GM18519 (cell line): ENCODE measurements at regions not wholly inside any gene's neighbourhood (a gene's known extent, or its start where the extent isn't known, plus 50 kb on each side); places are given as distances from the start of the nearest gene placed in this dataset.

Source experiments
- ATAC-seq: cut with Tn5 transposase; IDR thresholded peaks from one replicate; pipeline ENCODE4 v1.9.1; 2021; ENCODE audit warnings: mild to moderate bottlenecking, moderate library complexity; ENCODE audit not compliant: unreplicated experiment, low FRiP score

GRCh38 chr1:79128722-79129121, 122.2 kb upstream of the ADGRL4 start:
- ATAC-seq = no peak

DNA sequence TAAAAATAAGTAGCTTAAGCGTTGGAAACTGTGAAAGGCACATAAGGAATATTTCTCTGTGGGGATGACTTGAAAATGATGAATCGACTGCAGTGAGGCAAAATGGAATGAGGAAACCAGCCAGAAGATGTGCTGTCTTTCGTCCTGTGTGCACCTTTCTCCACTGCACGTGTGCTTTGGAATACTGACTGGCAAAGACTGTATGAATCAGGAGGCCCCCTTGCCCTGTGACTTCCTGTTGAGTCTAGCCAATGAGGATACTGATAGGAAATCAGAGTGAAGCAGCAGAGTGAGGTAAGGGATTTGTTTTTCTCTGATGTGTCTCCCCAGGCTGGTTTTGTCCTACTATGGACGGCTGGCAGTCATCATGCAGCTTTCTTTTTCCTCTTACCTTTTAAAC, 118.2 kb upstream of the ADGRL4 start:
- ATAC-seq = no peak

GRCh38 chr1:79122521-79122920, 116.0 kb upstream of the ADGRL4 start:
- ATAC-seq = no peak

DNA sequence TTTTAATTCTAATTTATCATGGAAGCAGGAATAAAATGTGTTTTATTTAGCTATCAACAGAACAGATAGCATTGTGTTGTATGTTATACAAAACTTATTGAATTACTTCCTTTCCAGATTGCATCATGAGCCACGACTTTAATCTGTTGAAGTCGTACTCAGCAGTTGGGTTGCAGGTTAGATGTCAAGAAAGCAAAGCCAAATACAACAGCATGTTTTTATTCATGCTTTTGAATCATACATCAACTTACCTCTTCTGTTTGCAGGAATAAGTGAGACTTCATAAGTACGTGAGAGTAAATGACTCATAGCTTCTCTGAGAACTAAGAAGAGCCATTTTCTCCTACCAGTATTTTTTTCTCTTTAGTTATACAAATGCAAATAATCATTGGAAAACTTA, 110.8 kb upstream of the ADGRL4 start:
- no peak for ATAC-seq

DNA sequence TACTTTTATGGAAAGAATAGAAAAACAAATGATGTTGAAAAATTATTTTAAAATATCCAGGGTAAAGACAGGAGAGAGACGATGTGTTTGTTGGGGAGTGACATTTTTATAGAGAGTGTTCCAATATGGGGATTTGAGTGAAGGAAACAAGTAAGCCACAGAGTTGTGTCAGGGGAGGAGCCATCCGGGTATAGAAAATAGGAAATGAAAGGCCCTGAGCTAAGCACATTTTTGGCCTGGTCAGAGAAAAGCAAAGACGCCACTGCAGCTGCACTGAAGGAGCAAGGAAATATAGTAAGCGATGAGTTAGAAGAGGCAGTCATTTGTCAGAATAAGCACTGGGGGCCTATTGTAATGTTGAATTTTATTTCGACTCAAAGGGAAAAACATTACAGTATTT, 107.3 kb upstream of the ADGRL4 start:
- no peak for ATAC-seq

- ATAC-seq = no peak
Measured at GRCh38 chr1:79110749-79111148, 104.2 kb upstream of the ADGRL4 start.

DNA sequence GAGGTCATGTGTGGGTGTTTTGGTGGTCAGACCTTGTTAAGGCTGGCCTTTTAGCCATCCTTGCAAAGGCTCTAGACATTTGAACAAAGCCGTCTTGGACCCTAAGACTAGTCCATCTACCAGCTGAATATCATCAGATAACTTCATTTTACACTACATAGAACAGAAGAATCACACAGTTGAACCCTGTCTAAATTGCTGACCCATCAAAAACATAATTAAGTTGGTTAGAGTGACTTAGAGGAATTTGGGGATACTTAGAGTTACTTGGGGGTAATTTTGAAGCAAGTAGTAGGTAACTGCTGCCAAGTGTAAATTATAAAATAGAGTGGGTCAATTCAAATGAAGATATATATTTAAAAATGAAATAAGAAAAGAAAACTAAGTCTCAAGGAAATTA, 102.9 kb upstream of the ADGRL4 start:
- ATAC-seq = no peak

DNA sequence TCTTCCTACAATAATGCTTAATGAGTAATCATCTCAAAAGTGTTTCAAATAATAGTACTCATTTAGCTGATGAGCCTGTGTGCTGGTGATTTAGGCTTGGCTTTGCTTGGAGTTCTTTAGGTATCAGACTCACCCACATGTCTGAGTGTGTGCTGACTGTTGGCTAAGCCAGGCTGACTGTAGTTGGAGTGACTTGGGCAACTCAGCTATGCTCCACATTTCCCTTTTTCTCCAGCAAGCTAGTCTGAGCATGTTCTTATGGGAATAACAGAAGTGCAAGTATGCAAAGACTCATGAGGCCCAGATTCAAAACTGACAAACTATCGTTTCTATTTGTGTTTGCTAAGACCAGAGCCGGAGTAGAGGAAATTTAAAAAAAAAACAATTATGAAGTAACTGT, 99.0 kb upstream of the ADGRL4 start:
- no peak for ATAC-seq

GRCh38 chr1:79104617-79105016, 98.1 kb upstream of the ADGRL4 start:
- ATAC-seq = no peak

- no peak for ATAC-seq
Measured at GRCh38 chr1:79100385-79100784, 93.9 kb upstream of the ADGRL4 start.

DNA sequence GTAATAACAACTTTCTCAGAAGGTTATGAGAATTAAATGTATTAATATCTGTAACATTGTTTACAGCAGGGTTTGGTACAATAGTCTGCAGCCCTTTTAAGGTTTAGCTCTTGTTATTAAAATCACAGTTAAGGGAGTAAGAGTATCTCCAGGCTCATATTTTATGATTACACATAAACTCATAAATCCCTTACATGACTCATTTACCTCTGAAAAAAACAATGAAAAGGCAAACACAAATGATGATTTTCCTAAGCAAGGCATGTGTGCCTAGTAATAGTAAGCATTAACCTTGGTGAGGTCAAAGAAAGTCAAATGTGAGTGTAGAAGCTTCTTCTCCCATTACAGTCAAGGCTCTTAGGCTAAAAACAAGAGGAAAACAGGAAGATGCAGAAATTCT, 84.5 kb upstream of the ADGRL4 start:
- no peak for ATAC-seq

DNA sequence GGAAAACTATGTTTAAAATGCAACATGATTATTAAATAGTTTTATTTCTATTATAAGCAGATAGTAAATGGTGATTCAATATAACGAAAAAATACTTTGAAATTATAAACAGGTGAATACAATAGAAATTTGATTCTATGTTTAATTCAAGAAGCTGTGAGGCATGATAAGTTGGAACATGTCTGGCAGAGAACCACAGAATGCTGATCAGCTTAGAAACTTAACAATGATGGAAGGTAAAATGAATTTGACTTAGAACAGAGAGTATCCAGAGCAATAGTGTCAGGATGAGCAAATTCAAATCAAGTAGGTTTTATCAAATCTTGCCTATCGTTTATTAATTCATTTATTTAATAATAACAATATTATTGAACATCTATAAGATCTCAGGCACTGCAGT, 83.4 kb upstream of the ADGRL4 start:
- no peak for ATAC-seq

GRCh38 chr1:79082233-79082632, 75.7 kb upstream of the ADGRL4 start:
- ATAC-seq = no peak

DNA sequence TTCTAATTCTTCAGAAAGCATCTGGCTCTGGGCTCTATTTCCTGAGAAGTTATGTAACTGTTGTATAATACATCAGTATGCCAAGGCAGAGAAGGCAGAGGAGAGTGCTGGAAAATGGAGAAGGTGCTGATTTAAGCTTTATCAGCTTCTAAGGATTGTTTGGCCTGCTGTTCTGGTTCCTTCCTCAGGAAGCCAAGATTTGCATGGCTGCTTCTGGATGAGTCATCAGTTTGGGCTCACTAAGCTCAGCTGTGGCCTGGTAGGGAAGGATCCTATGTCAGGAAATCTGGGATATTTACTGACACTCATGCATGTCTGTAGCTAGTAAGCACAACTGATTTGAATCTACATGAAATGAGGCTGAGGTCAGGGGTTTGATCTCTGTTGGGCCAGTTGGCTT, 73.2 kb upstream of the ADGRL4 start:
- ATAC-seq = no peak

GRCh38 chr1:79074975-79075374, 68.4 kb upstream of the ADGRL4 start:
- ATAC-seq = no peak

DNA sequence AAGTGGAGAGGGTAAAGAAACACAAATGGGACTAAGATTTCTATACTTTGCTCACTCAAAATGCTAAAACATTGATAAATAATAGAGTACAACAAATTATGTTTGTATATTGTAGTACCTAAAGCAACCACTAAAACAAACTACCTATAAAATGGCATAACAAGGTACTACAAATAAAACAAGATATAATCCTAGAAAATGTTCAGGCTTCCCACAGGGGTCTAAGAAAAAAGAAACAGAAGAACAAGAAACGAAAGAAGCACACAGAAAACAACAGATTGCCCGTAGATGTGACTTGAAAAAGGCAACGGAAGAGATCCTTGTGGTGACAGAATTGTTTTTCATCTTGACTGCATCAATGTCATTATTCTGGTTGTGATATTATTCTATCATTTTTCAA, 63.3 kb upstream of the ADGRL4 start:
- no peak for ATAC-seq

DNA sequence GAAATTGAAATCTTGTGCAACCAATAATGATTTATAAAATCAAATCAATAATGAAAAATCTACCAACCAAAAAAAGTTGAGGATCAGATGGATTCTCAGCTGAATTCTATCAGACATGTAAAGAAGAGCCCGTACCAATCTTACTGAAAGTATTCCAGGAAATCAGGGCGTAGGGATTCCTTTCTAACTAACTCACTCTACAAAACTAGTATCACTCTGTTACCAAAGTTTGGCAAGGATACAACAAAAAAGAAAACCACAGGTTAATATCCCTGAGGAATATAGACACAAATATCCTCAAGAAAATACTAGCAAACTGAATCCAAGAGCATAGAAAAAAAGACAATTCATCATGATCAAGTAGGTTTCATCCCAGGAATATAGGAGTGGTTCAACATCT, 52.8 kb upstream of the ADGRL4 start:
- no peak for ATAC-seq
